Endothelial cell of umbilical vein (primary cell): ENCODE measurements at regions not wholly inside any gene's neighbourhood (a gene's known extent, or its start where the extent isn't known, plus 50 kb on each side); places are given as distances from the start of the nearest gene placed in this dataset.

Experiments
- BruUV-seq: library from RNA; stranded (reverse); fragments of 400-500 nt; replicated peaks from 2 replicates; lab custom pipeline; 2021; lab: Mats Ljungman, UMichigan
- CTCF ChIA-PET: fragments of 300-600, 350-600 bp; sonication (Branson Sonifier 250); formaldehyde crosslinking; loops from one replicate; lab custom pipeline; 2021; ENCODE audit warnings: antibody characterized with exemption, inconsistent platforms; lab: Charles Lee
- POLR2A ChIA-PET: fragments of 300-600, 350-600 bp; sonication (Branson Sonifier 250); formaldehyde crosslinking; loops from one replicate; lab custom pipeline; 2021; ENCODE audit warnings: antibody characterized with exemption, inconsistent platforms; lab: Charles Lee
- DNase-seq: peaks from one replicate; pipeline ENCODE4 v3.0.0-alpha.2; 2011; ENCODE audit warnings: low read depth, low spot score
- FAIRE-seq: peaks from 2 replicates; lab custom pipeline; 2011; peaks lifted over from hg19 to GRCh38; lab: Jason Lieb, UNC
- H2AFZ ChIP-seq: 2 replicates; pipeline ENCODE4 v1.6.0; 2012; ENCODE audit warnings: low read depth, low read length, control low read depth, inconsistent platforms
- H3K27ac ChIP-seq: 2 replicates; pipeline ENCODE4 v1.5.1; 2011; ENCODE audit warnings: low read depth, mild to moderate bottlenecking, control low read depth, low read length, moderate library complexity; ENCODE audit not compliant: insufficient read depth
- H3K27me3 ChIP-seq, 2 experiments: 2 replicates each; pipeline versions ENCODE4 v1.6.0 to v1.6.1; 2011; ENCODE audit warnings: low read length in 2 of 2, mixed read lengths in 1 of 2; ENCODE audit not compliant: control insufficient read depth in 2 of 2, insufficient read depth in 2 of 2
- H3K36me3 ChIP-seq, 2 experiments: 2 replicates in 1 of 2; 3 replicates in 1 of 2; pipeline ENCODE4 v1.5.1; 2011; ENCODE audit warnings: low read length in 2 of 2, mild to moderate bottlenecking in 1 of 2, moderate library complexity in 1 of 2; ENCODE audit not compliant: control insufficient read depth in 2 of 2, insufficient read depth in 2 of 2; ENCODE audit errors: extremely low read depth in 1 of 2
- H3K4me1 ChIP-seq: 3 replicates; pipeline ENCODE4 v1.5.1; 2011; ENCODE audit warnings: mild to moderate bottlenecking, low read length; ENCODE audit not compliant: control insufficient read depth, insufficient read depth; ENCODE audit errors: extremely low read depth
- H3K4me2 ChIP-seq: 2 replicates; pipeline ENCODE4 v1.6.1; 2011; ENCODE audit warnings: low read length, control low read depth, mixed read lengths; ENCODE audit not compliant: insufficient read depth
- H3K4me3 ChIP-seq, 3 experiments: fragments of 200-600 bp in 1 of 3; sonication (generic), shearing (Covaris generic) in 1 of 3; replicated peaks in 1 of 3; 2 replicates each; pipeline ENCODE4 v1.5.1; 2011 to 2016; ENCODE audit warnings: control low read depth in 3 of 3, low read length in 3 of 3, mild to moderate bottlenecking in 2 of 3, inconsistent platforms in 1 of 3, low read depth in 1 of 3, moderate library complexity in 1 of 3; ENCODE audit not compliant: insufficient read depth in 1 of 3
- H3K79me2 ChIP-seq: 2 replicates; pipeline ENCODE4 v1.6.0; 2012; ENCODE audit warnings: low read length, inconsistent platforms; ENCODE audit not compliant: control insufficient read depth, insufficient read depth
- H3K9ac ChIP-seq: replicated peaks from 2 replicates; pipeline ENCODE3; 2011; ENCODE audit warnings: low read length, control low read depth; ENCODE audit not compliant: insufficient read depth; ENCODE audit errors: extremely low read depth
- H3K9me1 ChIP-seq: replicated peaks from 3 replicates; pipeline ENCODE4 v1.6.0; 2011; ENCODE audit warnings: mild to moderate bottlenecking, low read length; ENCODE audit not compliant: control insufficient read depth, insufficient read depth; ENCODE audit errors: extremely low read depth
- H3K9me3 ChIP-seq: replicated peaks from 2 replicates; pipeline ENCODE4 v1.5.1; 2012; ENCODE audit warnings: low read length, inconsistent platforms; ENCODE audit not compliant: control insufficient read depth, insufficient read depth
- H4K20me1 ChIP-seq: replicated peaks from 2 replicates; pipeline ENCODE3; 2011; ENCODE audit warnings: mild to moderate bottlenecking, low read length; ENCODE audit not compliant: control insufficient read depth, insufficient read depth; ENCODE audit errors: extremely low read depth
- EZH2 ChIP-seq: IDR thresholded peaks from 2 replicates; pipeline ENCODE4 v1.6.1; 2012; ENCODE audit warnings: borderline replicate concordance, low read depth, mild to moderate bottlenecking, moderate library complexity, low read length, inconsistent platforms; ENCODE audit not compliant: severe bottlenecking
- FOS ChIP-seq: IDR thresholded peaks from 2 replicates; pipeline ENCODE4 v1.6.1; 2011; ENCODE audit warnings: mild to moderate bottlenecking, low read length, moderate library complexity, borderline replicate concordance; ENCODE audit not compliant: insufficient read depth
- GATA2 ChIP-seq: IDR thresholded peaks from 2 replicates; pipeline ENCODE4 v1.7.0; 2011; ENCODE audit warnings: low read depth, mild to moderate bottlenecking, moderate library complexity, mixed read lengths, low read length; ENCODE audit not compliant: insufficient read length, insufficient read depth
- MYC ChIP-seq: IDR thresholded peaks from one replicate; pipeline ENCODE4 v1.6.1; 2011; ENCODE audit warnings: mild to moderate bottlenecking, low read depth, low read length
- POLR2A ChIP-seq: IDR thresholded peaks from 2 replicates; pipeline ENCODE4 v1.6.1; 2012; ENCODE audit warnings: low read depth, mild to moderate bottlenecking, control low read depth, low read length
- POLR2AphosphoS5 ChIP-seq: IDR thresholded peaks from 2 replicates; pipeline ENCODE4 v1.6.1; 2012; ENCODE audit warnings: low read depth, mild to moderate bottlenecking, control low read depth, low read length, moderate library complexity; ENCODE audit not compliant: insufficient read depth
- dilution Hi-C: fragments of 300-500 bp; cut with MboI; formaldehyde crosslinking; loops from one replicate; pipeline ENCODE4 v1.15.0; 2019; ENCODE audit warnings: low sequenced_read_pairs; ENCODE audit not compliant: extremely low pct_ligation_motif_present
- intact Hi-C: fragments of 100-400 bp; cut with micrococcal nuclease; formaldehyde crosslinking; loops from one replicate; pipeline ENCODE4 v1.10.0; 2022

- Histone ChIP-seq H3K79me2 (no peaks in the 10 kb centered on the region), H4K20me1 (no peaks in the 10 kb centered on the region), H3K4me1 (no peaks in the 10 kb centered on the region), H3K9me3 (no peaks in the 10 kb centered on the region), H3K4me3 (no peak overlapping the region), H3K4me2 (no peak overlapping the region), H3K9me1 (no peaks in the 10 kb centered on the region), H3K27me3 (no peaks in the 10 kb centered on the region), H2AFZ (no peak overlapping the region), H3K27ac (no peak overlapping the region), H3K9ac (no peak overlapping the region), H3K36me3 (no peaks in the 10 kb centered on the region)
- intact Hi-C loops = no loop called here
- FAIRE-seq (no peak), DNase-seq (no peak)
- POLR2A ChIA-PET = no interaction called here
- TF ChIP-seq POLR2AphosphoS5 (no peak), GATA2 (no peak), EZH2 (no peak), POLR2A (no peak)
- dilution Hi-C loops = no loop called here
- BruUV-seq = no TSS peak
- CTCF ChIA-PET = no interaction called here
Measured at GRCh38 chr2:123540291-123540690, 484.8 kb upstream of the CNTNAP5 start.

GRCh38 chr2:123546353-123546752, 478.7 kb upstream of the CNTNAP5 start:
- H3K9ac ChIP-seq = no peak overlapping the region
- intact Hi-C loops = no loop called here
- dilution Hi-C loops = no loop called here

More at GRCh38 chr2:123546353-123546752, 478.7 kb upstream of the CNTNAP5 start:
- TF ChIP-seq FOS = no peak
- TF ChIP-seq POLR2AphosphoS5 = no peak
- no peak for TF ChIP-seq MYC
- no peak for TF ChIP-seq GATA2
- no peaks in the 10 kb centered on the region for H3K27me3 ChIP-seq
- POLR2A ChIA-PET = no interaction called here
- CTCF ChIA-PET = no interaction called here
- no peak overlapping the region for H2AFZ ChIP-seq
- H3K9me1 ChIP-seq = no peaks in the 10 kb centered on the region
- H3K4me2 ChIP-seq = no peak overlapping the region
- H3K4me3 ChIP-seq = no peak overlapping the region
- no TSS peak for BruUV-seq
- DNase-seq (no peak), FAIRE-seq (no peak)
- H3K9me3 ChIP-seq = no peaks in the 10 kb centered on the region
- H3K4me1 ChIP-seq = no peaks in the 10 kb centered on the region
- H3K36me3 ChIP-seq = no peaks in the 10 kb centered on the region
- no peak overlapping the region for H3K27ac ChIP-seq
- no peaks in the 10 kb centered on the region for H3K79me2 ChIP-seq
- H4K20me1 ChIP-seq = no peaks in the 10 kb centered on the region
